Ascending aorta (tissue), 2 donors: ENCODE measurements at regions not wholly inside any gene's neighbourhood (a gene's known extent, or its start where the extent isn't known, plus 50 kb on each side); places are given as distances from the start of the nearest gene placed in this dataset.
"Not testable (repeated sequence)": the region's sequence is repeated elsewhere in the genome, so short reads cannot be mapped to it uniquely, and the experiment has no call there.

ENCODE experiments used
- DNase-seq, 2 donors: peaks; one replicate each; pipeline ENCODE4 v3.0.0-alpha.2; 2019; ENCODE audit warnings: low spot score in 2 of 2
- H3K27ac ChIP-seq, 2 donors: fragments of 200-600 bp; sonication (generic); one replicate each; pipeline ENCODE4 v1.5.1; 2016 to 2017; ENCODE audit warnings: mild to moderate bottlenecking in 1 of 2
- H3K27me3 ChIP-seq: fragments of 200-600 bp; sonication (generic); one replicate; pipeline ENCODE4 v1.5.1; 2017
- H3K36me3 ChIP-seq, 2 donors: fragments of 200-600 bp; sonication (generic); one replicate each; pipeline ENCODE4 v1.5.1; 2016
- H3K4me1 ChIP-seq, 2 donors: fragments of 200-600 bp; sonication (generic); one replicate each; pipeline ENCODE4 v1.5.1; 2016 to 2017; ENCODE audit warnings: mild to moderate bottlenecking in 1 of 2
- H3K4me3 ChIP-seq, 2 donors: fragments of 200-600 bp; sonication (generic); one replicate each; pipeline ENCODE4 v1.5.1; 2016 to 2017; ENCODE audit warnings: mild to moderate bottlenecking in 1 of 2
- H3K9me3 ChIP-seq, 2 donors: fragments of 200-600 bp; sonication (generic); one replicate each; pipeline ENCODE4 v1.5.1; 2016
- CTCF ChIP-seq, 3 experiments: fragments of 200-600 bp in 2 of 3; fragments of 450-650 bp in 1 of 3; sonication (generic) in 2 of 3; IDR thresholded peaks; one replicate each; pipeline ENCODE4 v1.5.1; 2016 to 2019; ENCODE audit warnings: antibody characterized with exemption in 3 of 3, mild to moderate bottlenecking in 1 of 3, moderate library complexity in 1 of 3
- intact Hi-C: fragments of 100-400 bp; cut with DNase I; formaldehyde crosslinking; loops from one replicate; pipeline ENCODE4 v1.15.1; 2023

- DNase-seq = no peak
- H3K27ac ChIP-seq = no peak overlapping the region
- TF ChIP-seq CTCF (IDR thresholded peaks at IDR 0.05) = no peak
These were observed 113.2 kb upstream of the SEM1 start for GRCh38 chr7:96822824-96823223.

GRCh38 chr7:96823274-96823673 is 113.6 kb upstream of the SEM1 start:
- Histone ChIP-seq H3K36me3 (no peaks in the 10 kb centered on the region), H3K27ac (no peak overlapping the region), H3K9me3 (no peaks in the 10 kb centered on the region), H3K4me1 (no peaks in the 10 kb centered on the region), H3K27me3 (no peaks in the 10 kb centered on the region), H3K4me3 (no peak overlapping the region)
- no peak for DNase-seq
- intact Hi-C loops = no loop called here
- TF ChIP-seq CTCF (IDR thresholded peaks at IDR 0.05) = no peak

More at GRCh38 chr7:96822824-96823223, 113.2 kb upstream of the SEM1 start:
- Histone ChIP-seq H3K27me3 (no peaks in the 10 kb centered on the region), H3K4me3 (no peak overlapping the region), H3K9me3 (no peaks in the 10 kb centered on the region), H3K36me3 (no peaks in the 10 kb centered on the region), H3K4me1 (no peaks in the 10 kb centered on the region)
- intact Hi-C loops = no loop called here

- TF ChIP-seq CTCF (IDR thresholded peaks at IDR 0.05) = no peak
- intact Hi-C loops = no loop called here
- Histone ChIP-seq H3K9me3 (no peaks in the 10 kb centered on the region), H3K36me3 (no peaks in the 10 kb centered on the region), H3K4me3 (no peak overlapping the region), H3K27ac (no peak overlapping the region), H3K27me3 (no peaks in the 10 kb centered on the region), H3K4me1 (no peaks in the 10 kb centered on the region)
- DNase-seq = no peak
These were observed 115.0 kb upstream of the SEM1 start for GRCh38 chr7:96824686-96825085.

- Histone ChIP-seq H3K4me1 (no peaks in the 10 kb centered on the region), H3K4me3 (no peak overlapping the region), H3K36me3 (no peaks in the 10 kb centered on the region), H3K9me3 (no peaks in the 10 kb centered on the region), H3K27me3 (no peaks in the 10 kb centered on the region), H3K27ac (no peak overlapping the region)
- intact Hi-C loops = no loop called here
- TF ChIP-seq CTCF (IDR thresholded peaks at IDR 0.05) = no peak
- no peak for DNase-seq
These were observed 115.6 kb upstream of the SEM1 start for GRCh38 chr7:96825285-96825684.

- Histone ChIP-seq H3K9me3 (no peaks in the 10 kb centered on the region), H3K4me1 (no peaks in the 10 kb centered on the region), H3K4me3 (no peak overlapping the region), H3K27ac (no peak overlapping the region), H3K36me3 (no peaks in the 10 kb centered on the region), H3K27me3 (no peaks in the 10 kb centered on the region)
- TF ChIP-seq CTCF (IDR thresholded peaks at IDR 0.05) = no peak
- no peak for DNase-seq
- intact Hi-C loops = no loop called here
These were observed 116.4 kb upstream of the SEM1 start for GRCh38 chr7:96826089-96826488.

GRCh38 chr7:96827701-96828100 is 118.1 kb upstream of the SEM1 start:
- no peak for DNase-seq
- Histone ChIP-seq H3K9me3 (no peaks in the 10 kb centered on the region), H3K36me3 (no peaks in the 10 kb centered on the region), H3K27me3 (no peaks in the 10 kb centered on the region), H3K4me3 (no peak overlapping the region), H3K27ac (no peak overlapping the region), H3K4me1 (no peaks in the 10 kb centered on the region)
- no peak for TF ChIP-seq CTCF (IDR thresholded peaks at IDR 0.05)
- intact Hi-C loops = no loop called here

GRCh38 chr7:96829121-96829520 is 119.5 kb upstream of the SEM1 start:
- intact Hi-C loops, H3K36me3 ChIP-seq, H3K27ac ChIP-seq, H3K9me3 ChIP-seq, DNase-seq, H3K4me1 ChIP-seq, H3K27me3 ChIP-seq, H3K4me3 ChIP-seq: not testable (repeated sequence)
